ENCODE measurements at regions not wholly inside any gene's neighbourhood (a gene's known extent, or its start where the extent isn't known, plus 50 kb on each side); places are given as distances from the start of the nearest gene placed in this dataset.

- TF ChIP-seq, protein P1, sequence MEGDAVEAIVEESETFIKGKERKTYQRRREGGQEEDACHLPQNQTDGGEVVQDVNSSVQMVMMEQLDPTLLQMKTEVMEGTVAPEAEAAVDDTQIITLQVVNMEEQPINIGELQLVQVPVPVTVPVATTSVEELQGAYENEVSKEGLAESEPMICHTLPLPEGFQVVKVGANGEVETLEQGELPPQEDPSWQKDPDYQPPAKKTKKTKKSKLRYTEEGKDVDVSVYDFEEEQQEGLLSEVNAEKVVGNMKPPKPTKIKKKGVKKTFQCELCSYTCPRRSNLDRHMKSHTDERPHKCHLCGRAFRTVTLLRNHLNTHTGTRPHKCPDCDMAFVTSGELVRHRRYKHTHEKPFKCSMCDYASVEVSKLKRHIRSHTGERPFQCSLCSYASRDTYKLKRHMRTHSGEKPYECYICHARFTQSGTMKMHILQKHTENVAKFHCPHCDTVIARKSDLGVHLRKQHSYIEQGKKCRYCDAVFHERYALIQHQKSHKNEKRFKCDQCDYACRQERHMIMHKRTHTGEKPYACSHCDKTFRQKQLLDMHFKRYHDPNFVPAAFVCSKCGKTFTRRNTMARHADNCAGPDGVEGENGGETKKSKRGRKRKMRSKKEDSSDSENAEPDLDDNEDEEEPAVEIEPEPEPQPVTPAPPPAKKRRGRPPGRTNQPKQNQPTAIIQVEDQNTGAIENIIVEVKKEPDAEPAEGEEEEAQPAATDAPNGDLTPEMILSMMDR (optimal IDR thresholded peaks at IDR 0.05 in 1 of 3, IDR thresholded peaks at IDR 0.05 in 1 of 3, conservative IDR thresholded peaks at IDR 0.05 in 1 of 3; ENCODE audit: extremely low read depth in 1 of 3, insufficient read depth in 2 of 3, low read length in 3 of 3) = no peak
- TF ChIP-seq EZH2 (IDR thresholded peaks at IDR 0.05; ENCODE audit: low read length) = no peak
- FAIRE-seq = no peak
- H3K79me2 ChIP-seq (ENCODE audit: control insufficient read depth, insufficient read depth, low read length) = no peaks in the 10 kb centered on the region
These were observed 50.7 kb upstream of the SPRY1 start for GRCh38 chr4:123345935-123346300.

GRCh38 chr4:123346330-123346940 is 50.2 kb upstream of the SPRY1 start:
- TF ChIP-seq, protein P1 (optimal IDR thresholded peaks at IDR 0.05 in 1 of 3, IDR thresholded peaks at IDR 0.05 in 1 of 3, conservative IDR thresholded peaks at IDR 0.05 in 1 of 3; ENCODE audit: extremely low read depth in 1 of 3, insufficient read depth in 2 of 3, low read length in 3 of 3) = no peak
- TF ChIP-seq EZH2 (IDR thresholded peaks at IDR 0.05; ENCODE audit: low read length) = no peak
- Histone ChIP-seq H3K9me3 (ENCODE audit: control insufficient read depth, low read depth, low read length) (no peaks in the 10 kb centered on the region), H3K9ac (ENCODE audit: control insufficient read depth, extremely low read depth, insufficient read depth, low read length) (no peak overlapping the region), H3K4me1 (ENCODE audit: control insufficient read depth, extremely low read depth, insufficient read depth, low read length) (peaks cover 7% of the 10 kb centered on the region), H4K20me1 (ENCODE audit: control insufficient read depth, extremely low read depth, insufficient read depth, low read length) (no peaks in the 10 kb centered on the region), H3K79me2 (ENCODE audit: control insufficient read depth, insufficient read depth, low read length) (no peaks in the 10 kb centered on the region), H3K4me2 (ENCODE audit: control insufficient read depth, extremely low read depth, insufficient read depth, low read depth, low read length) (no peak overlapping the region), H3K4me3 (ENCODE audit: control insufficient read depth in 2 of 3, extremely low read depth in 1 of 3, insufficient read depth in 2 of 3, low read depth in 1 of 3, low read length in 3 of 3) (no peak overlapping the region), H3K27ac (ENCODE audit: control insufficient read depth, insufficient read depth, low read length) (no peak overlapping the region), H3K9me1 (ENCODE audit: control insufficient read depth, extremely low read depth, insufficient read depth, low read length) (no peaks in the 10 kb centered on the region), H2AFZ (ENCODE audit: control insufficient read depth, low read length) (no peak overlapping the region), H3K27me3 (ENCODE audit: control insufficient read depth, extremely low read depth, insufficient read depth, low read length) (no peaks in the 10 kb centered on the region), H3K36me3 (ENCODE audit: control insufficient read depth in 2 of 2, extremely low read depth in 1 of 2, insufficient read depth in 2 of 2, low read length in 2 of 2) (no peaks in the 10 kb centered on the region)
- FAIRE-seq (no peak), DNase-seq (ENCODE audit: low read depth, low spot score) (no peak)
- dilution Hi-C loops (cut with MboI; ENCODE audit: extremely low pct_ligation_motif_present, low sequenced_read_pairs) = no loop called here

More at GRCh38 chr4:123345935-123346300, 50.7 kb upstream of the SPRY1 start:
- Histone ChIP-seq H3K4me3 (ENCODE audit: control insufficient read depth in 2 of 3, extremely low read depth in 1 of 3, insufficient read depth in 2 of 3, low read depth in 1 of 3, low read length in 3 of 3) (no peak overlapping the region), H3K9me1 (ENCODE audit: control insufficient read depth, extremely low read depth, insufficient read depth, low read length) (no peaks in the 10 kb centered on the region), H3K4me2 (ENCODE audit: control insufficient read depth, extremely low read depth, insufficient read depth, low read depth, low read length) (no peak overlapping the region), H3K27me3 (ENCODE audit: control insufficient read depth, extremely low read depth, insufficient read depth, low read length) (no peaks in the 10 kb centered on the region), H3K9ac (ENCODE audit: control insufficient read depth, extremely low read depth, insufficient read depth, low read length) (no peak overlapping the region), H3K9me3 (ENCODE audit: control insufficient read depth, low read depth, low read length) (no peaks in the 10 kb centered on the region), H3K4me1 (ENCODE audit: control insufficient read depth, extremely low read depth, insufficient read depth, low read length) (peaks cover 7% of the 10 kb centered on the region), H3K27ac (ENCODE audit: control insufficient read depth, insufficient read depth, low read length) (no peak overlapping the region), H2AFZ (ENCODE audit: control insufficient read depth, low read length) (no peak overlapping the region), H3K36me3 (ENCODE audit: control insufficient read depth in 2 of 2, extremely low read depth in 1 of 2, insufficient read depth in 2 of 2, low read length in 2 of 2) (no peaks in the 10 kb centered on the region), H4K20me1 (ENCODE audit: control insufficient read depth, extremely low read depth, insufficient read depth, low read length) (no peaks in the 10 kb centered on the region)
- DNase-seq (ENCODE audit: low read depth, low spot score) = no peak
- dilution Hi-C loops (cut with MboI; ENCODE audit: extremely low pct_ligation_motif_present, low sequenced_read_pairs) = no loop called here

Small RNAs in the stretch of these regions (small RNA-seq; reads per million reads assigned to genes)
- 0 reads per million in 3 experiments for gene AC026402.1 (ENCODE audit: insufficient read length in 3 of 3, low read depth in 3 of 3, low replicate concordance in 1 of 3)

All from keratinocyte (primary cell).